ENCODE measurements at regions not wholly inside any gene's neighbourhood (a gene's known extent, or its start where the extent isn't known, plus 50 kb on each side); places are given as distances from the start of the nearest gene placed in this dataset.

DNA sequence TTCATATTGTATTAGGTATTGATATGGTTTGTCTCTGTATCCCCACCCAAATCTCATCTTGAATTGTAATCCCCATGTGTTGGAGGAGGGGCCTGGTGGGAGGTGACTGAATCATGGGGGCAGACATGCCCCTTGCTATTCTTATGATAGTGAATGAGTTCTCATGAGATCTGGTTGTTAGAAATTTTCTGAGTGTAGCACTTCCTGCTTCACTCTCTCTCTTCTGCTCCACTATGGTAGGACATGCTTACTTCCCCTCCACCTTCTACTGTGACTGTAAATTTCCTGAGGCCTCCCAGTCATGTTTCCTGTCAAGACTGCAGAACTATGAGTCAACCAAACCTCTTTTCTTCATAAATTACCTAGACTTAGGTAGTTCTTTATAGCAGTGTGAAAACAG is 187.4 kb upstream of the SLC24A2 start:
- Histone ChIP-seq H3K36me3 (ENCODE audit: insufficient read depth, low read length) (no peaks in the 10 kb centered on the region), H3K9ac (ENCODE audit: low read length) (no peak overlapping the region), H3K4me3 (ENCODE audit: low read length) (no peak overlapping the region), H2AFZ (ENCODE audit: low read length) (no peak overlapping the region), H3K4me2 (ENCODE audit: low read depth, low read length, poor library complexity, severe bottlenecking) (no peak overlapping the region), H3K4me1 (ENCODE audit: low read length) (no peaks in the 10 kb centered on the region), H3K79me2 (ENCODE audit: low read length) (no peaks in the 10 kb centered on the region), H3K27me3 (ENCODE audit: low read length) (no peaks in the 10 kb centered on the region), H3K27ac (ENCODE audit: low read length) (no peak overlapping the region), H4K20me1 (ENCODE audit: insufficient read depth, low read depth, low read length) (no peaks in the 10 kb centered on the region), H3K9me2 (replicated peaks; ENCODE audit: insufficient read depth, low read length) (no peaks in the 10 kb centered on the region), H3K9me3 (ENCODE audit: low read length) (no peaks in the 10 kb centered on the region)
- no peak for DNase-seq

DNA sequence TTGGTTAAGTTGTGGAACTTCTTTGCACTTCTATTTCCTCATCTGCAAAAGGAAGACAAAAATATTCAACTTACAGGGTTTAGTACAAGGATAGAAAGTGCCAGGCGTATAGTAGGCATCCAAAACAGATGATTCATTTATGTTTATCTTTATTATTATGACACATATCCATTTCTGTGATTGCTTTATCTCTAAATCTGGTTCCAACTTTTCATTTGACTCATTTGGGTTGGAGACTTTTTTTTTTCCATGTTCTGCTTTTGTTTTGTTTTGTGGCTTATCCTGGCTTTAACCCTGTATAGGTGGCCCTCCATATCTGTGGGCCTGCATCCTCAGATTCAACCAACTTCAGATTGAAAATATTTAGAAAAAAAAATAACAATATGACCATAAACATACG is 186.7 kb upstream of the SLC24A2 start:
- H3K36me3 ChIP-seq (ENCODE audit: insufficient read depth, low read length): no peaks in the 10 kb centered on the region
- no peaks in the 10 kb centered on the region for H4K20me1 ChIP-seq (ENCODE audit: insufficient read depth, low read depth, low read length)
- H3K4me2 ChIP-seq (ENCODE audit: low read depth, low read length, poor library complexity, severe bottlenecking): no peak overlapping the region
- H3K27ac ChIP-seq (ENCODE audit: low read length): no peak overlapping the region
- no peaks in the 10 kb centered on the region for H3K9me2 ChIP-seq (replicated peaks; ENCODE audit: insufficient read depth, low read length)
- H3K4me1 ChIP-seq (ENCODE audit: low read length): no peaks in the 10 kb centered on the region
- no peaks in the 10 kb centered on the region for H3K27me3 ChIP-seq (ENCODE audit: low read length)
- H3K79me2 ChIP-seq (ENCODE audit: low read length): no peaks in the 10 kb centered on the region
- H3K4me3 ChIP-seq (ENCODE audit: low read length): no peak overlapping the region
- no peak overlapping the region for H3K9ac ChIP-seq (ENCODE audit: low read length)
- H3K9me3 ChIP-seq (ENCODE audit: low read length): no peaks in the 10 kb centered on the region
- DNase-seq: no peak
- H2AFZ ChIP-seq (ENCODE audit: low read length): no peak overlapping the region

DNA sequence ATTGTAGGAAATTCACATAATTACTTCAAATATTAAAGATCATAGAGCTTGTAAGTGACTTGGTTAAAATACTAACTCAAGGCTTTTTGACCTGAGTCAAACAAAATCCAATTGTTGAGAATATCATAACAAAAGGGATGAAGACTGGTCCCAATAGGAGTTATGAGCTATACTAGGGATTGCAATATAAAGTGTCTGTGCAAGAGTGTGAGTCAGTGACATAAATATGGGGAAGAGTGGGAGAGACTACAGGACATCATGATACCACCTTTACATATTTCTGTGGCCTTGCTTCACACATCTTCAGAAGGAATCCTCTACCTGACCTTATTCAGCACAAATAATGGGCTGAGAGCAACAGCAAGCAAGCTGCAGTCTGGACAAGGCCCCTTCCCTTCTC is 180.9 kb upstream of the SLC24A2 start:
- Histone ChIP-seq H3K27me3 (ENCODE audit: low read length) (no peaks in the 10 kb centered on the region), H3K9ac (ENCODE audit: low read length) (no peak overlapping the region), H3K9me3 (ENCODE audit: low read length) (no peaks in the 10 kb centered on the region), H3K4me1 (ENCODE audit: low read length) (no peaks in the 10 kb centered on the region), H3K4me3 (ENCODE audit: low read length) (no peak overlapping the region), H3K27ac (ENCODE audit: low read length) (no peak overlapping the region), H3K9me2 (replicated peaks; ENCODE audit: insufficient read depth, low read length) (no peaks in the 10 kb centered on the region), H4K20me1 (ENCODE audit: insufficient read depth, low read depth, low read length) (no peaks in the 10 kb centered on the region), H3K79me2 (ENCODE audit: low read length) (no peaks in the 10 kb centered on the region), H3K36me3 (ENCODE audit: insufficient read depth, low read length) (no peaks in the 10 kb centered on the region), H2AFZ (ENCODE audit: low read length) (no peak overlapping the region), H3K4me2 (ENCODE audit: low read depth, low read length, poor library complexity, severe bottlenecking) (no peak overlapping the region)
- DNase-seq: no peak

DNA sequence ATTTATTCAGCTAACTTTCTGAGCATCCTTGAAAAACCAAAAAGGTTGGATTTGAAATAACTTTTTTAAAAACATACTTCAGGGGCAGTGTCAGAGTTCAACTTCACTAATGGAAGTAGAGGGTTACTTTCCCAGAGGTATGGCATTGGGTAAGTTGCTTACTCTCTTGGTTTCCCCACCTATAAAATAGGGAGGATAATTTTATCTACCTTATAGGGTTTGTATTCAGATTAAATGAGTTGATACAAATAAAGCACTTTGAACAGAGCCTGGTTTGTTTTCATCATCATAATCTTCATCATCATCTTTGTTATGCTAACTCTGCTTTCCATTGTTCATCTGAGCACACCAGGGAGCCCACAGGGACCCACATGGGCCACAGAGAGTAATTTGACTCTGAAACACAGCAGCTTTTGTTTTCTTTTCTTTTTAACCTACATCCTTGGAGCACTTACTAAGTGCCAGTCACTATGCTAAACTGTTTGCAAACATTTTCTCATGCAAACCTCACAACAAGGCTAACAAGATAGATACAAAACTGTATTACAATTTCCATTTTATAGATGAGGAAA is 179.1 kb upstream of the SLC24A2 start:
- DNase-seq: no peak
- no peaks in the 10 kb centered on the region for H3K9me2 ChIP-seq (replicated peaks; ENCODE audit: insufficient read depth, low read length)
- H3K27ac ChIP-seq (ENCODE audit: low read length): no peak overlapping the region
- H3K9ac ChIP-seq (ENCODE audit: low read length): no peak overlapping the region
- no peaks in the 10 kb centered on the region for H3K36me3 ChIP-seq (ENCODE audit: insufficient read depth, low read length)
- H3K4me1 ChIP-seq (ENCODE audit: low read length): no peaks in the 10 kb centered on the region
- H3K4me3 ChIP-seq (ENCODE audit: low read length): no peak overlapping the region
- no peak overlapping the region for H3K4me2 ChIP-seq (ENCODE audit: low read depth, low read length, poor library complexity, severe bottlenecking)
- H3K79me2 ChIP-seq (ENCODE audit: low read length): no peaks in the 10 kb centered on the region
- H3K9me3 ChIP-seq (ENCODE audit: low read length): no peaks in the 10 kb centered on the region
- H3K27me3 ChIP-seq (ENCODE audit: low read length): no peaks in the 10 kb centered on the region
- H4K20me1 ChIP-seq (ENCODE audit: insufficient read depth, low read depth, low read length): no peaks in the 10 kb centered on the region
- no peak overlapping the region for H2AFZ ChIP-seq (ENCODE audit: low read length)

DNA sequence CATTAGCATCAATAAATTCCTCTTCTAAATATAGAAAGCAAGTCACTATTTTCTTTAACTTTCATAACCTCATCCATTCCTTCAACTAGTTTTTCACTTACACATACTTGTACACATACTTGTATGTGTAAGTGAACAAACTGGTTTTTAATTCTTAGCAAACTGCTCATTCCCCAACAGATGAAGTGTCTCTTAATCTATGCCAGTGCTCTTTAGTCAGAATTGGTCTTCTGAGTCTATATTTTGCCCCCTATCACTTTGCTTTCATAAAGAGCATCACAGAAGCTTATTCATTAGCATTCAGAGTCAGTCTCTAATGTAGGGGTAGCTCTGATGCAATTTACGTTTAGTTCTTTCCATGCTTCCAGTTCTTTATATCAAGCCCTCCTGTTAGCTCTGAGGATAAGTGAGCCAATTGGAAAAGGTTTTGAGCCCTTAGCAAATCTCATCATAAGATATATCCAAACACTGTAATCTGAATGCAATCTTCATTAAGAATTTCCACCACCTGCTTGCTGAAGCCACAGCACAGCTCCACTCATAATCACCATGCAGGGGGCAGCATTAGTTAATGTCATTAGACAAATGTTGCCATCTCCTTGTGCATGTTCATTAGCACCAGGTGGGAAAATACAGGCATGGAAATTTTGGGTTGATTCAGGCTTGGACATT is 178.5 kb upstream of the SLC24A2 start:
- no peak overlapping the region for H3K4me2 ChIP-seq (ENCODE audit: low read depth, low read length, poor library complexity, severe bottlenecking)
- no peaks in the 10 kb centered on the region for H3K9me3 ChIP-seq (ENCODE audit: low read length)
- H3K27ac ChIP-seq (ENCODE audit: low read length): no peak overlapping the region
- no peak overlapping the region for H2AFZ ChIP-seq (ENCODE audit: low read length)
- no peaks in the 10 kb centered on the region for H3K79me2 ChIP-seq (ENCODE audit: low read length)
- no peaks in the 10 kb centered on the region for H3K9me2 ChIP-seq (replicated peaks; ENCODE audit: insufficient read depth, low read length)
- no peaks in the 10 kb centered on the region for H3K36me3 ChIP-seq (ENCODE audit: insufficient read depth, low read length)
- H4K20me1 ChIP-seq (ENCODE audit: insufficient read depth, low read depth, low read length): no peaks in the 10 kb centered on the region
- no peak overlapping the region for H3K9ac ChIP-seq (ENCODE audit: low read length)
- H3K4me1 ChIP-seq (ENCODE audit: low read length): no peaks in the 10 kb centered on the region
- no peak overlapping the region for H3K4me3 ChIP-seq (ENCODE audit: low read length)
- no peak for DNase-seq
- H3K27me3 ChIP-seq (ENCODE audit: low read length): no peaks in the 10 kb centered on the region

DNA sequence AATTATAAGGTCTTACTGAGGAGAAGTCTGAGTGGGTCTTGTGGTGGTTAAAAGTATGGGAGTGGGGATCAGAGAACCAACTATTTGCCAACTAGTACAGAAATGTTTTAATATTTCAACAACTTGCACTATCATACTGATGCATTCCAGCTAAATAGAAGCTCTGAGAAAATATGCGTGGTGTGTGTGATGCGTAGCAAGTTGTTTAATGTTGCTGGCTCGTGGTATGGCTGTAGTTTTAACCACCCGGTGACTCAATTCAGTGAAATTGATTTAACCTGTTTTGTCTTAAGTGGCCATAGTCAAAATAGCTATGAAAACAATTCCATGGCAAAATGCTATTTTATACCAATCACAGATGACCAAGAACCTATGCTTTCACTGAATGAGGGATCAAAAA is 176.5 kb upstream of the SLC24A2 start:
- no peaks in the 10 kb centered on the region for H3K79me2 ChIP-seq (ENCODE audit: low read length)
- no peak overlapping the region for H2AFZ ChIP-seq (ENCODE audit: low read length)
- H4K20me1 ChIP-seq (ENCODE audit: insufficient read depth, low read depth, low read length): no peaks in the 10 kb centered on the region
- no peaks in the 10 kb centered on the region for H3K9me3 ChIP-seq (ENCODE audit: low read length)
- H3K9ac ChIP-seq (ENCODE audit: low read length): no peak overlapping the region
- no peaks in the 10 kb centered on the region for H3K27me3 ChIP-seq (ENCODE audit: low read length)
- no peaks in the 10 kb centered on the region for H3K9me2 ChIP-seq (replicated peaks; ENCODE audit: insufficient read depth, low read length)
- no peak overlapping the region for H3K4me2 ChIP-seq (ENCODE audit: low read depth, low read length, poor library complexity, severe bottlenecking)
- no peak overlapping the region for H3K4me3 ChIP-seq (ENCODE audit: low read length)
- DNase-seq: no peak
- H3K36me3 ChIP-seq (ENCODE audit: insufficient read depth, low read length): no peaks in the 10 kb centered on the region
- no peak overlapping the region for H3K27ac ChIP-seq (ENCODE audit: low read length)
- H3K4me1 ChIP-seq (ENCODE audit: low read length): no peaks in the 10 kb centered on the region

DNA sequence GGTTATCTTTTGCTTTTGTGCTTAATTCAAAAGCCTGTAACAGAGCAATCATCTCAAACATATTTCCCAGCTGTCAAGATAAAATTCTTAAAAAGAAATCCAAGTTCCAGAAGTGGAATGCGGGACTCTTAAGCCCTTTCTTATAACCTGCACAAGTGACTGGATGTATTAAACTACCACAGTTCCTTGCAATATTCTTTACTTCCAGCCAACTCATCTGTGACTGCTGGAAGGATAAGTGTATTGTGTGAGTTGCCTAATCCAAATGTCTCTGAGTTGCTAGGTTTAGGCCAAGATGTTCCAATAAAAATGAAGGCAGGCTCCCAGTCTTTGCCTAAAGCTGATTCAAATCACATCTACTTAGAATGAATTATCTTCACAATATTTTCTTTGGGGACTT is 159.2 kb upstream of the SLC24A2 start:
- no peak for DNase-seq
- Histone ChIP-seq H3K4me1 (ENCODE audit: low read length) (no peaks in the 10 kb centered on the region), H3K9me2 (replicated peaks; ENCODE audit: insufficient read depth, low read length) (no peaks in the 10 kb centered on the region), H3K4me3 (ENCODE audit: low read length) (no peak overlapping the region), H3K9me3 (ENCODE audit: low read length) (no peaks in the 10 kb centered on the region), H2AFZ (ENCODE audit: low read length) (no peak overlapping the region), H3K4me2 (ENCODE audit: low read depth, low read length, poor library complexity, severe bottlenecking) (no peak overlapping the region), H3K79me2 (ENCODE audit: low read length) (no peaks in the 10 kb centered on the region), H3K9ac (ENCODE audit: low read length) (no peak overlapping the region), H3K36me3 (ENCODE audit: insufficient read depth, low read length) (no peaks in the 10 kb centered on the region), H3K27me3 (ENCODE audit: low read length) (no peaks in the 10 kb centered on the region), H3K27ac (ENCODE audit: low read length) (no peak overlapping the region), H4K20me1 (ENCODE audit: insufficient read depth, low read depth, low read length) (no peaks in the 10 kb centered on the region)

DNA sequence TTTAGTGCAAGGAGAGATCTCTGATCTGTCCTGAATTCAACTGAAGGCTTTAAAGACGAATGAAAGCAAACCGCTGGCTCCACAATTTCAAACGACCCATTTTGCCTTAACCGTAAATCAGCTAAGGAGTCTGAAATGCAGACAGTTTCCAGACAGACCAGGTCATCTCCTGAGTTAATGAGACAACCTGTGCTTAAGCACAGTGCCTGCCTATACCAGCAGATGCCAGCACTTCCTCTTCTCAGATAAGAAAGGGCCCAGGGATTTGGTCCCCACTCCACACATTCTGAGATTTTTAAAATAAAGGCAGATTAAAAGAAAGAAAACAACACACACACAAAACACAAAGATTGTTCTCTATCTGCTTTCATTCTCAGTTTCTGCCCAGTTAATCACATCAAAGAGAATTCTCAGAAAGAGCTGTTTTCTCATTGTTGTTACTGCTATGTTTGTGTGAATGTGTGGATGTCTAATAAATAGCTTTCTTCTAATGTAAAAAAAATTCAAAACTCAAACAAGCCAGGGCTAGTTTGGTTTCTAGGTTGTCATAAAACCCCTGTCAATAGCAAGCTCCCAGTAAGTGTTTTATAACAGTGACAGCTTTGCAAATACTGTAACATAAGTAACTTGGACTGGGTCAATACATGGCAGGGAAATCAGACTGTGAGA is 157.7 kb upstream of the SLC24A2 start:
- H3K4me2 ChIP-seq (ENCODE audit: low read depth, low read length, poor library complexity, severe bottlenecking): no peak overlapping the region
- DNase-seq: peak; percentile 47
- no peaks in the 10 kb centered on the region for H3K27me3 ChIP-seq (ENCODE audit: low read length)
- H3K4me3 ChIP-seq (ENCODE audit: low read length): no peak overlapping the region
- H3K36me3 ChIP-seq (ENCODE audit: insufficient read depth, low read length): no peaks in the 10 kb centered on the region
- H3K9me2 ChIP-seq (replicated peaks; ENCODE audit: insufficient read depth, low read length): no peaks in the 10 kb centered on the region
- no peaks in the 10 kb centered on the region for H3K4me1 ChIP-seq (ENCODE audit: low read length)
- H3K79me2 ChIP-seq (ENCODE audit: low read length): no peaks in the 10 kb centered on the region
- H4K20me1 ChIP-seq (ENCODE audit: insufficient read depth, low read depth, low read length): no peaks in the 10 kb centered on the region
- H3K9ac ChIP-seq (ENCODE audit: low read length): no peak overlapping the region
- H3K9me3 ChIP-seq (ENCODE audit: low read length): no peaks in the 10 kb centered on the region
- H3K27ac ChIP-seq (ENCODE audit: low read length): no peak overlapping the region
- H2AFZ ChIP-seq (ENCODE audit: low read length): no peak overlapping the region
